GM19238 (cell line): ENCODE measurements at regions not wholly inside any gene's neighbourhood (a gene's known extent, or its start where the extent isn't known, plus 50 kb on each side); places are given as distances from the start of the nearest gene placed in this dataset.

ENCODE experiments used
- DNase-seq: peaks from one replicate; pipeline ENCODE4 v3.0.0; 2011; ENCODE audit warnings: low spot score; ENCODE audit not compliant: insufficient read length

- DNase-seq: no peak
Measured at GRCh38 chr7:156157409-156158012, 345.2 kb upstream of the SHH start.

- DNase-seq: no peak
Measured at GRCh38 chr7:156156734-156157408, 344.6 kb upstream of the SHH start.

GRCh38 chr7:156155988-156156733, 343.9 kb upstream of the SHH start:
- no peak for DNase-seq

GRCh38 chr7:156153590-156153989, 341.3 kb upstream of the SHH start:
- no peak for DNase-seq

- DNase-seq: no peak
Measured at GRCh38 chr7:156152390-156152789, 340.1 kb upstream of the SHH start.

GRCh38 chr7:156151658-156152057, 339.4 kb upstream of the SHH start:
- no peak for DNase-seq

- no peak for DNase-seq
Measured at GRCh38 chr7:156151078-156151477, 338.8 kb upstream of the SHH start.

GRCh38 chr7:156148995-156149394, 336.7 kb upstream of the SHH start:
- DNase-seq: no peak

- DNase-seq: no peak
Measured at GRCh38 chr7:156148547-156148946, 336.3 kb upstream of the SHH start.

- no peak for DNase-seq
Measured at GRCh38 chr7:156147756-156148504, 335.7 kb upstream of the SHH start.

GRCh38 chr7:156147104-156147503, 334.8 kb upstream of the SHH start:
- DNase-seq: no peak

GRCh38 chr7:156145996-156146395, 333.7 kb upstream of the SHH start:
- DNase-seq: no peak

GRCh38 chr7:156145184-156145583, 332.9 kb upstream of the SHH start:
- DNase-seq: no peak

GRCh38 chr7:156143683-156144082, 331.4 kb upstream of the SHH start:
- no peak for DNase-seq

- no peak for DNase-seq
Measured at GRCh38 chr7:156143158-156143557, 330.9 kb upstream of the SHH start.

GRCh38 chr7:156141941-156142340, 329.7 kb upstream of the SHH start:
- DNase-seq: no peak

GRCh38 chr7:156140896-156141295, 328.6 kb upstream of the SHH start:
- no peak for DNase-seq

- DNase-seq: no peak
Measured at GRCh38 chr7:156140447-156140846, 328.2 kb upstream of the SHH start.

- no peak for DNase-seq
Measured at GRCh38 chr7:156139633-156140032, 327.4 kb upstream of the SHH start.

GRCh38 chr7:156139112-156139511, 326.8 kb upstream of the SHH start:
- no peak for DNase-seq

GRCh38 chr7:156131881-156132280, 319.6 kb upstream of the SHH start:
- DNase-seq: no peak

GRCh38 chr7:156129522-156129921, 317.3 kb upstream of the SHH start:
- DNase-seq: no peak
